GM19452 (cell line): ENCODE measurements at regions not wholly inside any gene's neighbourhood (a gene's known extent, or its start where the extent isn't known, plus 50 kb on each side); places are given as distances from the start of the nearest gene placed in this dataset.
"Not testable (repeated sequence)": the region's sequence is repeated elsewhere in the genome, so short reads cannot be mapped to it uniquely, and the experiment has no call there.

Source experiments
- ATAC-seq: cut with Tn5 transposase; IDR thresholded peaks from one replicate; pipeline ENCODE4 v1.9.1; 2021; ENCODE audit not compliant: unreplicated experiment

GRCh38 chr10:78427497-78428031 lies 393.9 kb downstream of the RPS24 start:
- ATAC-seq = no peak

GRCh38 chr10:78428579-78428978 lies 394.9 kb downstream of the RPS24 start:
- ATAC-seq = no peak

GRCh38 chr10:78429984-78430383 lies 396.3 kb downstream of the RPS24 start:
- ATAC-seq = no peak

GRCh38 chr10:78432583-78432982 lies 398.9 kb downstream of the RPS24 start:
- ATAC-seq = no peak

GRCh38 chr10:78433076-78433595 lies 399.5 kb downstream of the RPS24 start:
- no peak for ATAC-seq

GRCh38 chr10:78433766-78434535 lies 400.3 kb downstream of the RPS24 start:
- ATAC-seq = no peak

GRCh38 chr10:78434886-78435285 lies 401.2 kb downstream of the RPS24 start:
- no peak for ATAC-seq

- ATAC-seq = no peak
These were observed 402.0 kb downstream of the RPS24 start for GRCh38 chr10:78435484-78436221.

- ATAC-seq = no peak
These were observed 402.5 kb downstream of the RPS24 start for GRCh38 chr10:78436222-78436573.

GRCh38 chr10:78436706-78437406 lies 403.2 kb downstream of the RPS24 start:
- ATAC-seq = no peak

GRCh38 chr10:78437407-78437768 lies 403.7 kb downstream of the RPS24 start:
- ATAC-seq = no peak

GRCh38 chr10:78437998-78438906 lies 404.6 kb downstream of the RPS24 start:
- no peak for ATAC-seq

- no peak for ATAC-seq
These were observed 405.5 kb downstream of the RPS24 start for GRCh38 chr10:78438907-78439809.

GRCh38 chr10:78441010-78441409 lies 407.3 kb downstream of the RPS24 start:
- no peak for ATAC-seq

- no peak for ATAC-seq
These were observed 408.0 kb downstream of the RPS24 start for GRCh38 chr10:78441694-78442093.

GRCh38 chr10:78442836-78443550 lies 409.3 kb downstream of the RPS24 start:
- ATAC-seq = no peak

- no peak for ATAC-seq
These were observed 410.4 kb downstream of the RPS24 start for GRCh38 chr10:78443900-78444571.

GRCh38 chr10:78444741-78445140 lies 411.1 kb downstream of the RPS24 start:
- ATAC-seq = not testable (repeated sequence)
